G401 (cell line): ENCODE measurements at regions not wholly inside any gene's neighbourhood (a gene's known extent, or its start where the extent isn't known, plus 50 kb on each side); places are given as distances from the start of the nearest gene placed in this dataset.

Experiments used
- DNase-seq: peaks from one replicate; pipeline ENCODE4 v3.0.0-alpha.2; 2015; ENCODE audit warnings: low spot score
- in situ Hi-C: cut with HindIII; loops from 2 replicates; pipeline ENCODE4 v1.10.0; 2016; ENCODE audit warnings: low sequenced_read_pairs, mixed read lengths

- in situ Hi-C loops = no loop called here
- DNase-seq = no peak
Observed at GRCh38 chr2:226680719-226681118, 118.9 kb downstream of the IRS1 start.

- no peak for DNase-seq
Observed at GRCh38 chr2:226679389-226680065, 120.1 kb downstream of the IRS1 start.

GRCh38 chr2:226678422-226678821 lies 121.2 kb downstream of the IRS1 start:
- in situ Hi-C loops = no loop called here
- peak; percentile 37 for DNase-seq

More at GRCh38 chr2:226679389-226680065, 120.1 kb downstream of the IRS1 start:
- in situ Hi-C loops = no loop called here

- in situ Hi-C loops = no loop called here
- DNase-seq = no peak
Observed at GRCh38 chr2:226677080-226677479, 122.5 kb downstream of the IRS1 start.

- no peak for DNase-seq
- in situ Hi-C loops = no loop called here
Observed at GRCh38 chr2:226676618-226677017, 123.0 kb downstream of the IRS1 start.

- DNase-seq = no peak
- in situ Hi-C loops = no loop called here
Observed at GRCh38 chr2:226674123-226674522, 125.5 kb downstream of the IRS1 start.

GRCh38 chr2:226673314-226673723 lies 126.3 kb downstream of the IRS1 start:
- no peak for DNase-seq

GRCh38 chr2:226671141-226671676 lies 128.4 kb downstream of the IRS1 start:
- in situ Hi-C loops = no loop called here
- no peak for DNase-seq

More at GRCh38 chr2:226673314-226673723, 126.3 kb downstream of the IRS1 start:
- in situ Hi-C loops = no loop called here

GRCh38 chr2:226669905-226670304 lies 129.7 kb downstream of the IRS1 start:
- DNase-seq = no peak
- in situ Hi-C loops = no loop called here

GRCh38 chr2:226669249-226669648 lies 130.4 kb downstream of the IRS1 start:
- DNase-seq = no peak
- in situ Hi-C loops = no loop called here

- DNase-seq = no peak
- in situ Hi-C loops = no loop called here
Observed at GRCh38 chr2:226667736-226668135, 131.9 kb downstream of the IRS1 start.

- in situ Hi-C loops = no loop called here
- no peak for DNase-seq
Observed at GRCh38 chr2:226665306-226665831, 134.3 kb downstream of the IRS1 start.

GRCh38 chr2:226664661-226665060 lies 135.0 kb downstream of the IRS1 start:
- no peak for DNase-seq
- in situ Hi-C loops = no loop called here

- in situ Hi-C loops = no loop called here
- peak; percentile 45 for DNase-seq
Observed at GRCh38 chr2:226664140-226664539, 135.5 kb downstream of the IRS1 start.

- in situ Hi-C loops = no loop called here
- no peak for DNase-seq
Observed at GRCh38 chr2:226661789-226662545, 137.7 kb downstream of the IRS1 start.

GRCh38 chr2:226660526-226660925 lies 139.1 kb downstream of the IRS1 start:
- in situ Hi-C loops = no loop called here
- no peak for DNase-seq

GRCh38 chr2:226660124-226660523 lies 139.5 kb downstream of the IRS1 start:
- DNase-seq = no peak
- in situ Hi-C loops = no loop called here

- DNase-seq = no peak
- in situ Hi-C loops = no loop called here
Observed at GRCh38 chr2:226659410-226659809, 140.2 kb downstream of the IRS1 start.

GRCh38 chr2:226658555-226658954 lies 141.1 kb downstream of the IRS1 start:
- no peak for DNase-seq
- in situ Hi-C loops = no loop called here

GRCh38 chr2:226657340-226658053 lies 142.1 kb downstream of the IRS1 start:
- in situ Hi-C loops = no loop called here
- no peak for DNase-seq
